Mesodermal cell (in vitro differentiated cells): ENCODE measurements at regions not wholly inside any gene's neighbourhood (a gene's known extent, or its start where the extent isn't known, plus 50 kb on each side); places are given as distances from the start of the nearest gene placed in this dataset.

Experiments used
- H3K27ac ChIP-seq: 2 replicates; pipeline ENCODE4 v1.7.0; 2013; ENCODE audit warnings: mild to moderate bottlenecking, low read depth, low read length, moderate library complexity; ENCODE audit not compliant: severe bottlenecking
- H3K36me3 ChIP-seq: 2 replicates; pipeline ENCODE4 v1.7.1; 2013; ENCODE audit warnings: mild to moderate bottlenecking, low read length, moderate library complexity; ENCODE audit not compliant: control insufficient read depth, insufficient read depth
- H3K4me1 ChIP-seq: one replicate; pipeline ENCODE4 v1.7.1; 2013; ENCODE audit warnings: mild to moderate bottlenecking, low read length; ENCODE audit not compliant: insufficient read depth, control insufficient read depth, poor library complexity, severe bottlenecking
- H3K4me3 ChIP-seq: 2 replicates; pipeline ENCODE4 v1.7.0; 2013; ENCODE audit warnings: low read length, control low read depth, mild to moderate bottlenecking; ENCODE audit not compliant: insufficient read depth, poor library complexity, severe bottlenecking; ENCODE audit errors: extremely low read depth
- H3K9me3 ChIP-seq: 2 replicates; pipeline ENCODE4 v1.7.1; 2013; ENCODE audit warnings: mild to moderate bottlenecking, low read length, moderate library complexity; ENCODE audit not compliant: control insufficient read depth
- WGBS, 2 experiments: methylation state at CpG; one replicate each; pipeline ENCODE4 v1.1.5; 2013; ENCODE audit warnings: missing lambda C conversion rate in 2 of 2; ENCODE audit not compliant: insufficient coverage in 2 of 2; 5-methylcytosine and 5-hydroxymethylcytosine counted together

GRCh38 chr7:68291710-68292109 is 1295.1 kb downstream of the TYW1 start:
- Histone ChIP-seq H3K27ac (no peak overlapping the region), H3K4me3 (no peak overlapping the region), H3K9me3 (no peaks in the 10 kb centered on the region), H3K4me1 (no peaks in the 10 kb centered on the region), H3K36me3 (no peaks in the 10 kb centered on the region)

- WGBS, 2 experiments, result 69% methylated on average over 4 of the region's 4 CpGs; no CpG with 5 or more reads in 1 of the 2 experiments
- H3K9me3 ChIP-seq, result no peaks in the 10 kb centered on the region
- H3K27ac ChIP-seq, result no peak overlapping the region
- H3K4me3 ChIP-seq, result no peak overlapping the region
- H3K36me3 ChIP-seq, result no peaks in the 10 kb centered on the region
- H3K4me1 ChIP-seq, result no peaks in the 10 kb centered on the region
Measured at GRCh38 chr7:68295386-68295785, 1298.8 kb downstream of the TYW1 start.

GRCh38 chr7:68304536-68304935 is 1293.7 kb upstream of the AUTS2 start:
- no peak overlapping the region for H3K4me3 ChIP-seq
- peaks cover 3% of the 10 kb centered on the region for H3K4me1 ChIP-seq
- H3K36me3 ChIP-seq, result no peaks in the 10 kb centered on the region
- H3K27ac ChIP-seq, result no peak overlapping the region
- 83% methylated on average over 2 of the region's 2 CpGs; no CpG with 5 or more reads in 1 of the 2 experiments for WGBS, 2 experiments
- H3K9me3 ChIP-seq, result no peaks in the 10 kb centered on the region

GRCh38 chr7:68306692-68307107 is 1291.6 kb upstream of the AUTS2 start:
- Histone ChIP-seq H3K4me3 (no peak overlapping the region), H3K9me3 (no peaks in the 10 kb centered on the region), H3K4me1 (peaks cover 3% of the 10 kb centered on the region), H3K27ac (no peak overlapping the region), H3K36me3 (no peaks in the 10 kb centered on the region)
- WGBS, 2 experiments, result 82 to 89% methylated on average over 2 of the region's 3 CpGs

GRCh38 chr7:68309271-68309670 is 1289.0 kb upstream of the AUTS2 start:
- 56 to 100% methylated on average over 1 to 2 of the region's 2 CpGs for WGBS, 2 experiments
- no peak overlapping the region for H3K4me3 ChIP-seq
- no peaks in the 10 kb centered on the region for H3K36me3 ChIP-seq
- no peaks in the 10 kb centered on the region for H3K9me3 ChIP-seq
- peaks cover 3% of the 10 kb centered on the region for H3K4me1 ChIP-seq
- no peak overlapping the region for H3K27ac ChIP-seq

- no peaks in the 10 kb centered on the region for H3K9me3 ChIP-seq
- no peaks in the 10 kb centered on the region for H3K36me3 ChIP-seq
- H3K4me1 ChIP-seq, result peaks cover 3% of the 10 kb centered on the region
- 85 to 95% methylated on average over 3 of the region's 6 CpGs for WGBS, 2 experiments
- no peak overlapping the region for H3K4me3 ChIP-seq
- no peak overlapping the region for H3K27ac ChIP-seq
Measured at GRCh38 chr7:68309806-68310205, 1288.5 kb upstream of the AUTS2 start.

- 74 to 93% methylated on average over 3 of the region's 6 CpGs for WGBS, 2 experiments
- H3K36me3 ChIP-seq, result no peaks in the 10 kb centered on the region
- H3K4me3 ChIP-seq, result no peak overlapping the region
- H3K4me1 ChIP-seq, result no peaks in the 10 kb centered on the region
- H3K9me3 ChIP-seq, result no peaks in the 10 kb centered on the region
- no peak overlapping the region for H3K27ac ChIP-seq
Measured at GRCh38 chr7:68311958-68312357, 1286.3 kb upstream of the AUTS2 start.

- WGBS, 2 experiments, result 93 to 100% methylated on average over 1 to 2 of the region's 4 CpGs
- no peaks in the 10 kb centered on the region for H3K9me3 ChIP-seq
- no peak overlapping the region for H3K27ac ChIP-seq
- H3K4me3 ChIP-seq, result no peak overlapping the region
- no peaks in the 10 kb centered on the region for H3K4me1 ChIP-seq
- no peaks in the 10 kb centered on the region for H3K36me3 ChIP-seq
Measured at GRCh38 chr7:68313806-68314205, 1284.5 kb upstream of the AUTS2 start.

- H3K4me1 ChIP-seq, result no peaks in the 10 kb centered on the region
- H3K4me3 ChIP-seq, result no peak overlapping the region
- 70 to 84% methylated on average over 6 to 8 of the region's 8 CpGs for WGBS, 2 experiments
- H3K9me3 ChIP-seq, result no peaks in the 10 kb centered on the region
- H3K27ac ChIP-seq, result no peak overlapping the region
- no peaks in the 10 kb centered on the region for H3K36me3 ChIP-seq
Measured at GRCh38 chr7:68314208-68314607, 1284.1 kb upstream of the AUTS2 start.

- 87 to 100% methylated on average over 2 to 3 of the region's 3 CpGs for WGBS, 2 experiments
Measured at GRCh38 chr7:68317476-68317875, 1280.8 kb upstream of the AUTS2 start.

GRCh38 chr7:68319061-68319460 is 1279.2 kb upstream of the AUTS2 start:
- H3K27ac ChIP-seq, result no peak overlapping the region
- H3K36me3 ChIP-seq, result no peaks in the 10 kb centered on the region
- H3K9me3 ChIP-seq, result no peaks in the 10 kb centered on the region
- no peak overlapping the region for H3K4me3 ChIP-seq
- peaks cover 4% of the 10 kb centered on the region for H3K4me1 ChIP-seq

More at GRCh38 chr7:68317476-68317875, 1280.8 kb upstream of the AUTS2 start:
- Histone ChIP-seq H3K27ac (no peak overlapping the region), H3K4me1 (peaks cover 4% of the 10 kb centered on the region), H3K9me3 (no peaks in the 10 kb centered on the region), H3K36me3 (no peaks in the 10 kb centered on the region), H3K4me3 (no peak overlapping the region)
